NCI-H128 (cell line): ENCODE measurements at regions not wholly inside any gene's neighbourhood (a gene's known extent, or its start where the extent isn't known, plus 50 kb on each side); places are given as distances from the start of the nearest gene placed in this dataset.
A peak's percentile ranks its signal among the peaks of the same experiment; 100 is the strongest.

Experiments used
- DNase-seq: peaks from one replicate; lab custom pipeline; 2025; ENCODE audit not compliant: unreplicated experiment; lab: John Stamatoyannopoulos, UW

DNA sequence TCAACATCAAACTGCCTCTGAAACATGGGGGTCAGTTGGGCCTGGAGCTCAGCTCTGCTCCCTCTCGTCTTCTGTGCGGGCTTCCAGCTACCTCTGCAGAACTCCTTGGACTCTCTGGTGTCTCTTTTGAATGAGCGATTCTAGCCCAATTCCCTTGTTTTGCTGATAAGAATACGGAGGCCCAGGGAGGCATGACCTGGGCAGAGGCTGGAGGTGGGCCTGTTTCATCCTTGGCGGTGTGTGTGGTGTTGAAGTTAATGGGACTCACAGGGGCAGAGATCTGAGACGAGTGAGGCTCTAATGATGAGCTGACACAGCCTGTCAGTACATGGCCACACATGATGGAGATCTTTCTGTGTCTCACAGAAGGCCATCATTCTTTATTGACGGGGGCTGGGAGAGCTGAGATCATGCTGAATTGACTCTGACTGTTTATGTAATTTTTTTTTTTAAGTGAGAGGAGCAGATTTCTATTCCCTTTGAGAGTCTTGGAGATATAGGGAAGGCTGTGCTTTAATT lies 134.5 kb downstream of the URB2 start:
- no peak for DNase-seq

- no peak for DNase-seq
Observed at GRCh38 chr1:229762891-229763290, 136.8 kb downstream of the URB2 start.

DNA sequence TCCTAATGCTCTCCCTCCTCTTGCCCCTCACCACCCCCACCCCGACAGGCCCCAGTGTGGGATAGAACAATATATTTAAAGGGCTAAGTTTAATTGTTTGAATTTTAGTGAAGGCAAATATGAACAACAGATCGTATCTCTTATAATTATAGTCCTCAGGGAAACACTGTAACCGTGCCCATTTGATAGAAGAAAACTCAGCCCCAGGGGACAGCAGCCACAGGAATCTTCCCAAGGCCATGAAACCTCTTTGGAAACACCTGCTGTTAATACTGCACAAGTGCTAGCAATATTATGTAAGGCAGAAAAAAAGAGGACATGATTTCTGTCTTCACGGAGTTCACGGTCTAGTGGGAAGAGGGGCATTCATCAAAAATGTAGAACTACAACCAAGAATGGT lies 142.2 kb downstream of the URB2 start:
- DNase-seq = peak; percentile 25

DNA sequence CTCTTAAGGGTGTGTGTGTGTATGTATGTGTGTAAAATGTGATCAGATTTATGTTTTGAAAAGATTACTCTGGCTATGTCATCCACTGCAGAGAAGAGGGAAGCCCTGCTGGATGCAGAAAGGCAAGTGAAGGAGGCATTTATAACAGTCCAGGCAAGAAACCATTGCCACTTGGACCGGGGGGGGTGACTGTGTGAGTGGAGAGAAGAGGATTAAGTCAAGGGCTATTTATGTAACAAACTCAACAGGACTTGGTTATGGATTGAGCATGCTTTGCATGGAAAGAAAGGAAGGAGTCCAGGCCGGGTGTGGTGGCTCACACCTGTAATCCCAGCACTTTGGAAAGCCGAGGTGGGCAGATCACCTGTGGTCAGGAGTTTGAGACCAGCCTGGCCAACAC lies 143.0 kb downstream of the URB2 start:
- no peak for DNase-seq

- no peak for DNase-seq
Observed at GRCh38 chr1:229769809-229770208, 143.8 kb downstream of the URB2 start.

DNA sequence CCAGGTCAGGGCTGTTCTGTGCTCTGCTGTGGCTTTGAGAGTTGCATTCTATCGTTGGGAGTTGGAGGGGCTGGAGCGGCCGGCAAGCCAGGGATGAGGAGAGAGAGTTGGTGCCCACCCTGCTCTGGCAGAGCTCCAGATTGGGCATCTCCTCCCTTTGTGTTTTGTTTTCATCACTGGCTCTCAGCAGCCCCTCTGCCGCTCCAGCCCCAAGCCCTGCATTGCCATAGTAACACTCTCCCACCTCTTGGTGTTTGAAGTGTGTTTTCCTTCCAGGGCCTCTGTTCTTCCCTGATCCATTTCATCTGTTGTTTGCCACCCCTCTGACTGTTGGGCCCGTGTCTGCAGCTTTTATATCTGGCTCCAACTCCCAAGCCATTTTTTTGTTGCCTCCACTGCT lies 152.7 kb downstream of the URB2 start:
- DNase-seq = peak; percentile 48

DNA sequence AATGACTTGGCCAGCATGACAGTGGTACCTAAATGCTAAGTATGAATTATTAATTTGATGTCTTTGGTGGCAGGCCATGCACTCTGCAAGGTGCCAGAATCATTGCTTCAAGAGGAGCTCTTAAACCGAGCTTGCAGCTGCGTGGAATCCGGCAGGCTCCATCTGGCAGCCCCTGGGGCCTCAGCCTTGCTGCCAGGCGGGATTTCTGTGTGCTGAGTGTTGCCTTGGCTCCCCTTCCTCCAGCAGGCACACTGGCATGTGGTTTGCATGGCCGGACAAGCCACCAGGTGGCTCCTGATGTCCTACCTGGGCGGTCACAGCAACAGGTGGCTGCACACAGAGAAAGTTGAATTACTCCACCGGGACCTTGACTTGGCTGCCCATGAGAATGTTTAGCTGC lies 155.4 kb downstream of the URB2 start:
- no peak for DNase-seq

- DNase-seq = no peak
Observed at GRCh38 chr1:229782469-229782868, 156.4 kb downstream of the URB2 start.

DNA sequence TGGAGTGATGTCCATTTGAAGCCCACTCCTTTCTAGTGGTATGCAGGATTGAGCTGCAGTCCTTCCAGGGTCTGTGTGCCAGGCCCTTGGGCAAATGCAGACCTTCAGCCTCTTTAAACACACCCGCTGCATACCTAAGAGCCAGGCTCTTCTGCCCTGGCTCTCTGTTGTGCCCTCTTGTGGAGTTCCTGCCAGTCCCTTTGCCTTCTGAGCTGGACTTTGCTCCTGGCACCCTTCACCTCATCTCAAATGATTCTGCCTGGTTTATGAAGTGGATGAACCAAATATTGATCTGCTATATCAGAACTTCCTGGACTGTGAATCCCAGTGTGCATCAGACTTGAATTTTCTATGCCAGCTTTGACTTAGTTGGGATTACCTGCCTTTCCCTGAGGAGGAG lies 158.8 kb downstream of the URB2 start:
- no peak for DNase-seq

- DNase-seq = no peak
Observed at GRCh38 chr1:229786974-229787610, 161.0 kb downstream of the URB2 start.

GRCh38 chr1:229788004-229788403 lies 162.0 kb downstream of the URB2 start:
- DNase-seq = no peak

GRCh38 chr1:229792012-229792975 lies 166.2 kb downstream of the URB2 start:
- DNase-seq = no peak

DNA sequence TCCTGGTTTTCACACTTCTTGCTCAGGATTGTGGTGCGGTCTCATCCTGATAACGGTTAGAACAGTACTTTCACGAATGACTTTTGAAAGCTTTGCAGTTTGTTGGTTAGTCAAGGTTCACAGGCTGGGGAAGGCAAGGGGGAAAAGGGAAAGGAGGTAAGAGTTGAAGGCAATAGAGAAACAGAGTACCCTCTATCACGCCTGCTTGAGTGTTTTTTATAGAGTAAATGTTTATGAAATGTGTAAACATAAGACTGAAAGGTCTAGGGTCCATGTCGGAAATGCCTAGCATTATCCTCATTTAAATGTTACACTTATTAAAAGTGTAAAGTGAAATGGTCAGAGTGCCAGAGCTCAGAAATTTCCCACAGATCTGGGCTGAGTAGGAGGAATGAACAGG lies 167.4 kb downstream of the URB2 start:
- no peak for DNase-seq

- no peak for DNase-seq
Observed at GRCh38 chr1:229798558-229798957, 172.5 kb downstream of the URB2 start.

GRCh38 chr1:229803626-229804217 lies 177.7 kb downstream of the URB2 start:
- no peak for DNase-seq

DNA sequence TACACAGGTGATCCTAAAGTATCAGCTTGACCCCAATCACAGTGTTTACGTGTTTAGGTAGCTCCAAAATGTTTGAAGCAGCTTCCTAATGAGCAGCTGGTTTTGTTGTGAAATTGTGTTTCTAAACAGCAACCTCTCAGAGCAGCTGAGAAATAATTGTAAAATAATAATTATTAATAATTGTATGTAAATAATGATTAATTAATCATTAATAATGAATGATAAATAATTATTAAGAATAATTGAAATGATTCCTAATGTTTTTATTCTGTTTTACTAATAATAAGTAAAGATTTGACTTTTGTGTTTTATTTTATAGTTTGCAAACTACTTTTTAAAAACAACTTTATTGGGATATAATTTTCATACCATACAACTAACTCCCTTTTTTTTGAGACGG lies 182.2 kb downstream of the URB2 start:
- no peak for DNase-seq

GRCh38 chr1:229810140-229810539 lies 184.1 kb downstream of the URB2 start:
- no peak for DNase-seq

DNA sequence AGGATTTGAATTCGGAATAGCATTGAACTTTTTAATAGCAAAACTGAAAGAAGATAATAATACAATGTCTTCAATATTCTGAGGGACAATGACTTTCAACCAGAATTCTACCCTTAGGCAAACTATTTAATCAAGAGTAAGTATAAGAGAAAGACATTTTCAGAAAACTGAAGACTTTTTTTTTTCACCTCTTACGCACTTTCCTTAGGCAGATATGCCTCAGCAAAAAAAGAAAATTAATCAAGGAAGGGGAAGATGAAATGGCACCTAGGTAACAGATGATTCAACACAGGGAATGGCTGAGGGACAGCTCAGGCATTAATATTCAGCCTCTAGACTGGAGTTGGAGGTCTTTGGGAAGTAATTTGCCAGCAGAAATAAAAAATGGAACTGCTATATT lies 184.9 kb downstream of the URB2 start:
- no peak for DNase-seq

- no peak for DNase-seq
Observed at GRCh38 chr1:229812148-229812547, 186.1 kb downstream of the URB2 start.

DNA sequence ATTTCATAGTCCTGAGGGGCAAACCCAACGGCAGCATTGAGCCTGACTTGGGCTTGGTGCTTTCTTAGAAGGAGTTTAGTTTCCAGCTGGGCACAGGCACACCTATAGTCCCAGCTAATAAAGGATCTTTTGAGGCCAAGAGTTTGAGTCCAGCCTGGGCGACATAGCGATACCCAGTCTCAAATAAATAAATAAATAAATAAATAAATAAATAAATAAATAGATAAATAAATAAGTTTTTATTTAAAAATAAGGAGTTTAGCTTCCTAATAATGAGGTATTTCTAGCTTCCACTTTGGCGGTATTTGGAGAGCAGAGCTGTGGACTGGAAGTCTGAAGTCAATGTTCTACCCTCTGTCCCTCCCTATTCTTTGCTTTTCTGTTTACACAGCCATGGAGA lies 186.6 kb downstream of the URB2 start:
- DNase-seq = no peak

DNA sequence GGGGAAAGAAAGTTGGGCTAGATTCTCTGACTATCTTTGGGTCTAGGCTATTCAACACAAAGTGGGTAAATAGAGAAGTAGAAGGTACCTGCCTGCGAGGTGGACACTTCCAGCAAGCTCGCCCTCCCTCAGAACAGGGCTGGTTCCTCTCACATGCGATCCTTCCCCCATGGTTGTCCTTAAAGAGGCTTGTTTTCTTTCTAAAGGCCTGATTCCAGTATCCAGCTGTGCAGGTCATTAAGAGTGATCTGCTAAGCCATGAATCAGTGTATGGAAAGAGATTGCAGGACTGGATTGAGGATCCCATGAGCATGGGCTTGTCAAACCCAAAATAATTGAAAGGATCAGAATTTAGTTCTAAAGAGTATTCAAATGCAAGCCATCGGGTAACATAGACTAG lies 189.0 kb downstream of the URB2 start:
- DNase-seq = no peak

DNA sequence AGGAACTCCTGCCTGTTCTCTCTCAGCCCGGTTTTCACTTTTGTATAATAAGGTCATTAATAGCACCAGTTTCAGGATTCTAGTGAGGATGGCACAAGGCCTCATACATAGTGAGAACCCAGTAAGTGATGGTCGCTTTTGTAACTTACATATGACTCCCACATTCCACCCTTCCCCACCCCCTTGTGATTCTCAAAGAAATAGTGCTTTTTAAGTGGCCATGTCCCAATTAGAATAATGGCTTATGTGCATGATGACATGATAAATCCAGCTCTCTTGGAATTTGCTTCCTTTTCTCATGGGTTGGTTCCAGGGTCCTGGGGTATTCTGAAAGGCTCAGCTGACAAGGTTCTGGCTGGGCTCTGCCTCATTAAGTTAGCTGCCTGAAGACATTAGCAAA lies 189.9 kb downstream of the URB2 start:
- DNase-seq = no peak
